ENCODE measurements at regions not wholly inside any gene's neighbourhood (a gene's known extent, or its start where the extent isn't known, plus 50 kb on each side); places are given as distances from the start of the nearest gene placed in this dataset.

- DNase-seq = no peak
Measured at GRCh38 chr14:66341239-66341638, 144.9 kb upstream of the CCDC196 start.

DNA sequence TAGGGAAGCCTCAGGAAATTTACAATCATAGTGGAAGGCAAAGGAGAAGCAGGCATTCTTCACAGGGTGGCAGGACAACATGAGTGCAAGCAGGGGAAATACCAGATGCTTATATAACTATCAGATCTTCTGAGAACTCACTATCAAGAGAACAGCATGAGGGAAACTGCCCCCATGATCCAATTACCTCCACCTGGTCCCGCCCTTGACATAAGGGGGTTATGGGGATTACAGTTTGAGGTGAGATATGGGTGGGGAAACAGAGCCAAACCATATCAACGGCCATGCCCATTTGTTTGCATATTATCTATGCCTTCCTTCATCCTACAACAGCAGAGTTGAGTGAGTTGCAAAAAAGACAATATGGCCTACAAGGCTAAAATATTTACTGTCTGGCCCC lies 140.2 kb upstream of the CCDC196 start:
- H3K9me3 ChIP-seq = peaks cover 0 to 11% (median 8%) of the 10 kb centered on the region in 4 donors
- no peaks in the 10 kb centered on the region for H3K27me3 ChIP-seq
- ATAC-seq (ENCODE audit: low FRiP score in 2 of 2) (no peak), DNase-seq (no peak)
- H3K4me3 ChIP-seq = no peak overlapping the region
- no peak overlapping the region for H3K27ac ChIP-seq
- TF ChIP-seq, protein P1, sequence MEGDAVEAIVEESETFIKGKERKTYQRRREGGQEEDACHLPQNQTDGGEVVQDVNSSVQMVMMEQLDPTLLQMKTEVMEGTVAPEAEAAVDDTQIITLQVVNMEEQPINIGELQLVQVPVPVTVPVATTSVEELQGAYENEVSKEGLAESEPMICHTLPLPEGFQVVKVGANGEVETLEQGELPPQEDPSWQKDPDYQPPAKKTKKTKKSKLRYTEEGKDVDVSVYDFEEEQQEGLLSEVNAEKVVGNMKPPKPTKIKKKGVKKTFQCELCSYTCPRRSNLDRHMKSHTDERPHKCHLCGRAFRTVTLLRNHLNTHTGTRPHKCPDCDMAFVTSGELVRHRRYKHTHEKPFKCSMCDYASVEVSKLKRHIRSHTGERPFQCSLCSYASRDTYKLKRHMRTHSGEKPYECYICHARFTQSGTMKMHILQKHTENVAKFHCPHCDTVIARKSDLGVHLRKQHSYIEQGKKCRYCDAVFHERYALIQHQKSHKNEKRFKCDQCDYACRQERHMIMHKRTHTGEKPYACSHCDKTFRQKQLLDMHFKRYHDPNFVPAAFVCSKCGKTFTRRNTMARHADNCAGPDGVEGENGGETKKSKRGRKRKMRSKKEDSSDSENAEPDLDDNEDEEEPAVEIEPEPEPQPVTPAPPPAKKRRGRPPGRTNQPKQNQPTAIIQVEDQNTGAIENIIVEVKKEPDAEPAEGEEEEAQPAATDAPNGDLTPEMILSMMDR (IDR thresholded peaks at IDR 0.05) = no peak
- no peak for TF ChIP-seq EP300 (IDR thresholded peaks at IDR 0.05)
- TF ChIP-seq POLR2AphosphoS5 (IDR thresholded peaks at IDR 0.05) = no peak
- no peak for TF ChIP-seq POLR2A (IDR thresholded peaks at IDR 0.05)
- no peaks in the 10 kb centered on the region for H3K4me1 ChIP-seq
- no peaks in the 10 kb centered on the region for H3K36me3 ChIP-seq
- WGBS, 2 donors = 68 to 74% methylated on average over 2 of the region's 2 CpGs

More at GRCh38 chr14:66341239-66341638, 144.9 kb upstream of the CCDC196 start:
- ATAC-seq (ENCODE audit: low FRiP score in 2 of 2) = no peak
- no peaks in the 10 kb centered on the region for H3K27me3 ChIP-seq
- no peak overlapping the region for H3K27ac ChIP-seq
- H3K4me1 ChIP-seq = no peaks in the 10 kb centered on the region
- H3K9me3 ChIP-seq = no peaks in the 10 kb centered on the region
- H3K36me3 ChIP-seq = no peaks in the 10 kb centered on the region
- TF ChIP-seq EP300 (IDR thresholded peaks at IDR 0.05) (no peak), POLR2A (IDR thresholded peaks at IDR 0.05) (no peak), POLR2AphosphoS5 (IDR thresholded peaks at IDR 0.05) (no peak)
- TF ChIP-seq, protein P1 (IDR thresholded peaks at IDR 0.05) = no peak
- no peak overlapping the region for H3K4me3 ChIP-seq

GRCh38 chr14:66351310-66351709 lies 134.9 kb upstream of the CCDC196 start:
- ATAC-seq (ENCODE audit: low FRiP score in 2 of 2) (no peak), DNase-seq (no peak)
- H3K9me3 ChIP-seq = peaks cover 0 to 16% (median 11%) of the 10 kb centered on the region in 4 donors
- no peak overlapping the region for H3K27ac ChIP-seq
- 78 to 81% methylated on average over 1 of the region's 1 CpG for WGBS, 2 donors
- no peaks in the 10 kb centered on the region for H3K36me3 ChIP-seq
- no peaks in the 10 kb centered on the region for H3K4me1 ChIP-seq
- no peak overlapping the region for H3K4me3 ChIP-seq
- TF ChIP-seq POLR2A (IDR thresholded peaks at IDR 0.05) = no peak
- TF ChIP-seq POLR2AphosphoS5 (IDR thresholded peaks at IDR 0.05) = no peak
- TF ChIP-seq, protein P1 (IDR thresholded peaks at IDR 0.05) = no peak
- TF ChIP-seq EP300 (IDR thresholded peaks at IDR 0.05) = no peak
- no peaks in the 10 kb centered on the region for H3K27me3 ChIP-seq

GRCh38 chr14:66359500-66359899 lies 126.7 kb upstream of the CCDC196 start:
- WGBS, 2 donors = 0% methylated on average over 3 of the region's 3 CpGs
- Histone ChIP-seq H3K4me3 (no peak overlapping the region), H3K9me3 (no peaks in the 10 kb centered on the region), H3K27me3 (no peaks in the 10 kb centered on the region), H3K27ac (no peak overlapping the region), H3K4me1 (no peaks in the 10 kb centered on the region), H3K36me3 (no peaks in the 10 kb centered on the region)
- no peak for DNase-seq
- TF ChIP-seq, protein P1 (IDR thresholded peaks at IDR 0.05) = peak; percentile 24 to 59 (median 43)
- TF ChIP-seq POLR2A (IDR thresholded peaks at IDR 0.05) = no peak
- ATAC-seq (ENCODE audit: low FRiP score in 2 of 2) = peak in 1 of 2 donors; percentile 42

- 64 to 75% methylated on average over 7 to 8 of the region's 8 CpGs for WGBS, 2 donors
- DNase-seq (no peak), ATAC-seq (ENCODE audit: low FRiP score in 2 of 2) (no peak)
- Histone ChIP-seq H3K36me3 (no peaks in the 10 kb centered on the region), H3K27me3 (no peaks in the 10 kb centered on the region), H3K4me3 (no peak overlapping the region), H3K27ac (no peak overlapping the region), H3K9me3 (no peaks in the 10 kb centered on the region), H3K4me1 (no peaks in the 10 kb centered on the region)
- TF ChIP-seq POLR2A (IDR thresholded peaks at IDR 0.05) = no peak
- TF ChIP-seq, protein P1 (IDR thresholded peaks at IDR 0.05) = no peak
- no peak for TF ChIP-seq POLR2AphosphoS5 (IDR thresholded peaks at IDR 0.05)
- no peak for TF ChIP-seq EP300 (IDR thresholded peaks at IDR 0.05)
Measured at GRCh38 chr14:66360366-66360926, 125.7 kb upstream of the CCDC196 start.
